Activated B cell treated with CpG ODN at 0.5 μM for 24 hours (primary cell): ENCODE measurements at regions not wholly inside any gene's neighbourhood (a gene's known extent, or its start where the extent isn't known, plus 50 kb on each side); places are given as distances from the start of the nearest gene placed in this dataset.

Source experiments
- ATAC-seq: fragments of 200-7000 bp; cut with Tn5 transposase; one replicate; pipeline ENCODE4 v1.10.0; 2021; ENCODE audit warnings: low read depth, mild to moderate bottlenecking, moderate library complexity
- CTCF ChIA-PET: fragments of 350-600 bp; sonication (Branson Sonifier 250); formaldehyde crosslinking; loops from one replicate; lab custom pipeline; 2021; ENCODE audit warnings: antibody characterized with exemption; lab: Charles Lee
- POLR2A ChIA-PET: fragments of 350-600 bp; sonication (Branson Sonifier 250); formaldehyde crosslinking; loops from one replicate; lab custom pipeline; 2021; ENCODE audit warnings: antibody characterized with exemption; lab: Charles Lee
- DNase-seq: peaks from one replicate; pipeline ENCODE4 v3.0.0; 2022
- H3K27ac Mint-ChIP-seq: one replicate; pipeline ENCODE4 v1.8.0; 2020; ENCODE audit warnings: mixed read lengths
- H3K27me3 Mint-ChIP-seq: one replicate; pipeline ENCODE4 v1.8.0; 2021; ENCODE audit warnings: mixed read lengths
- H3K36me3 Mint-ChIP-seq: one replicate; pipeline ENCODE4 v1.8.0; 2021; ENCODE audit warnings: low read depth, mixed read lengths
- H3K4me1 Mint-ChIP-seq: one replicate; pipeline ENCODE4 v1.8.0; 2021; ENCODE audit warnings: mixed read lengths
- H3K4me3 Mint-ChIP-seq: one replicate; pipeline ENCODE4 v1.8.0; 2020; ENCODE audit warnings: mild to moderate bottlenecking, mixed read lengths
- H3K9me3 Mint-ChIP-seq: one replicate; pipeline ENCODE4 v1.8.0; 2020; ENCODE audit warnings: mixed read lengths
- intact Hi-C: fragments of 100-400 bp; cut with micrococcal nuclease; formaldehyde crosslinking; loops from one replicate; pipeline ENCODE4 v1.15.1; 2024
- TF ChIP-seq, protein P1 (sequence below): fragments of 200-600 bp; IDR thresholded peaks from one replicate; pipeline ENCODE4 v1.8.0; 2022; ENCODE audit warnings: antibody characterized with exemption, mild to moderate bottlenecking

DNA sequence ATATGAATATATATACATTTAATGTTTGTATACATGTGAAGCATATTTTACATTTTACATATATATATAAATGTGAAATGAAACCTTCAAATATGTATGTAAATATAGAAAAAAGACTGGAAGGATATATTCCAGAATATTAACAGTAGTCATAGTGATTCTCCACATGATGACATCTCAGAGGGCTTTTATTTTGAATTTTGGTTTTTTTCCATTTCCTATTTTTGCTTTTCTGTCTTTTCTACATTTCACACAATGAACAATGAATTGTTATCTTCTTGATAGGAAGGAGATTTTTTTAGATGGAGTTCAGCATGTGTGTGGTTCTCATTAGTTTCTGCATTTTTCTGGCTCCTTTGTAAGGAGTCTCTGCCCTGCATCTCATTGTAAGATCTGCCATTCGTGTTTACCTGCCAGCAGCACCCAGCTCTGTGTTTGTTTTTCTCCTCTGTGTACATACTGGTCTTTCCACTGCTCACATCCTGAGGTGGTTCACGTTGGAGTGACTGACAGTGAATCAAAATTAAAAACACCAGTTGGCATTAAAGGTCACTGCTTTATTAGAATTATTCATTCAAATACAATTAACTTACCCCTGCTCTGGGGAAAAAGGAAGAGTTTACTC, 425.3 kb upstream of the MDFIC2 start:
- intact Hi-C loops: no loop called here
- CTCF ChIA-PET: no interaction called here
- H3K36me3 Mint-ChIP-seq: no peaks in the 10 kb centered on the region

DNA sequence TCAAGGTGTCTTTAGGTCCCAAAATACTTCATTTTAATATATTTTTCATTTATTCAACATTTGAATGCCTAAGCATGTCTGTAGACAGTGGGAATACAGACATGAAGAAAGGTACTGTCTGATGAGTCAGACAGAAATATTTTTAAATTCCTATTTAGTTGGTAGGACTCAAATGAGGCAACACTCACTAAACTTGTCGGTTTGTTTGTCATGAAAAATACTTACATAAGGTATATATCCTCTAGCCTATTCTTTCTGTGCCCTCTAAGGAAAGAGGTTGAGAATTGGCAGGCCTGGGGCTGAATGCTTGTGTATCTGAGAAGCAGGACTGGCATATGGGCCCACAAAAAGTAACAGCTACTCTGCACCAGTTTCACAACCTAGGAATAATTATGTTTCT, 423.6 kb upstream of the MDFIC2 start:
- Mint-ChIP-seq H3K4me3 (no peak overlapping the region), H3K4me1 (peaks cover 3% of the 10 kb centered on the region), H3K9me3 (no peaks in the 10 kb centered on the region), H3K27me3 (no peaks in the 10 kb centered on the region), H3K27ac (no peak overlapping the region), H3K36me3 (no peaks in the 10 kb centered on the region)
- intact Hi-C loops: no loop called here
- ChIA-PET POLR2A (no interaction called here), CTCF (no interaction called here)
- no peak for DNase-seq
- no peak for ATAC-seq
- TF ChIP-seq, protein P1, sequence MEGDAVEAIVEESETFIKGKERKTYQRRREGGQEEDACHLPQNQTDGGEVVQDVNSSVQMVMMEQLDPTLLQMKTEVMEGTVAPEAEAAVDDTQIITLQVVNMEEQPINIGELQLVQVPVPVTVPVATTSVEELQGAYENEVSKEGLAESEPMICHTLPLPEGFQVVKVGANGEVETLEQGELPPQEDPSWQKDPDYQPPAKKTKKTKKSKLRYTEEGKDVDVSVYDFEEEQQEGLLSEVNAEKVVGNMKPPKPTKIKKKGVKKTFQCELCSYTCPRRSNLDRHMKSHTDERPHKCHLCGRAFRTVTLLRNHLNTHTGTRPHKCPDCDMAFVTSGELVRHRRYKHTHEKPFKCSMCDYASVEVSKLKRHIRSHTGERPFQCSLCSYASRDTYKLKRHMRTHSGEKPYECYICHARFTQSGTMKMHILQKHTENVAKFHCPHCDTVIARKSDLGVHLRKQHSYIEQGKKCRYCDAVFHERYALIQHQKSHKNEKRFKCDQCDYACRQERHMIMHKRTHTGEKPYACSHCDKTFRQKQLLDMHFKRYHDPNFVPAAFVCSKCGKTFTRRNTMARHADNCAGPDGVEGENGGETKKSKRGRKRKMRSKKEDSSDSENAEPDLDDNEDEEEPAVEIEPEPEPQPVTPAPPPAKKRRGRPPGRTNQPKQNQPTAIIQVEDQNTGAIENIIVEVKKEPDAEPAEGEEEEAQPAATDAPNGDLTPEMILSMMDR: no peak

More for the DNA sequence above, 425.3 kb upstream of the MDFIC2 start:
- H3K9me3 Mint-ChIP-seq: no peaks in the 10 kb centered on the region
- H3K27me3 Mint-ChIP-seq: peaks cover 2% of the 10 kb centered on the region
- POLR2A ChIA-PET: no interaction called here
- peaks cover 3% of the 10 kb centered on the region for H3K4me1 Mint-ChIP-seq
- DNase-seq: no peak
- no peak overlapping the region for H3K27ac Mint-ChIP-seq
- TF ChIP-seq, protein P1: no peak
- no peak for ATAC-seq
- no peak overlapping the region for H3K4me3 Mint-ChIP-seq

DNA sequence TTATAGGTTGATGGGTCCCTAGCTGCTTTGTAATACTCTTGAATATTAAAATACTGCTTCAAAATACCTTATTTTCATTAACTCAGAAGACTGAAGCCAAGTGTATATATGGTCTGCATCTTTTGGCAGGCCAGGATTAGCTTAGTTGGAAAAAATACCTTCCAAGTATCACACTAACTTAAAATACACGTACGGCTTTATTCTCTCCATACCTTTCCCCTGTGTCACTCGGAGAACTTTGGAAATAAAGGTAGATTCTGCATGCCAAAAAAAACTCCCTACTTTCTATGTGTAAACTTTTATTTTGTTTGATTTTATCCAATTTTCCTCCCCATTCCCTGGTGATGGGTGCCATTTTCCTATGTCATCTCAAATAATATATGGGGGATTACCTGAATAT, 422.3 kb upstream of the MDFIC2 start:
- CTCF ChIA-PET: no interaction called here
- intact Hi-C loops: no loop called here
- ATAC-seq: no peak
- Mint-ChIP-seq H3K9me3 (no peaks in the 10 kb centered on the region), H3K36me3 (no peaks in the 10 kb centered on the region), H3K27ac (no peak overlapping the region), H3K4me3 (no peak overlapping the region), H3K27me3 (peaks cover 4% of the 10 kb centered on the region), H3K4me1 (peaks cover 3% of the 10 kb centered on the region)
- TF ChIP-seq, protein P1: no peak
- DNase-seq: no peak
- POLR2A ChIA-PET: no interaction called here

DNA sequence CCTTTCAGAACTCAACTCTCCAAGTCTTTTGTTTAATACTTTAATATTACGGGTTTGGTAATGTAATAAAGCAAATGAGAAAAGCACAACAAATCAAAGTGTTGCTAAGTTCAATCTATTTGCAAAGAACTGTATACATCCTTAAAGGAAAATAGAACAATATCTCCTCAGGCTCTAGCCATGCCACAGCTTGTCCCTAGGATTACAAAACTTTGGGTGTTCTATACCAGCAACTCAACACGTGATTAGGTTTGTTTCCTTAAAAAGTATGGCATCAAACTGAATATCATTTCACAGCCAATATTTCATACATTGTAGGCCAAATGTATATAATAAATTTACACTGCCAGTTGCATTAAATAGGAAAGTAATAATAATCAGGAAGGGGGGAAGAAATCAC, 418.6 kb upstream of the MDFIC2 start:
- intact Hi-C loops: no loop called here
- ChIA-PET CTCF (no interaction called here), POLR2A (no interaction called here)
- no peaks in the 10 kb centered on the region for H3K36me3 Mint-ChIP-seq
- TF ChIP-seq, protein P1: no peak
- no peaks in the 10 kb centered on the region for H3K4me1 Mint-ChIP-seq
- H3K4me3 Mint-ChIP-seq: no peak overlapping the region
- peaks cover 4% of the 10 kb centered on the region for H3K27me3 Mint-ChIP-seq
- no peak for DNase-seq
- H3K27ac Mint-ChIP-seq: no peak overlapping the region
- no peak for ATAC-seq
- H3K9me3 Mint-ChIP-seq: no peaks in the 10 kb centered on the region

- H3K27ac Mint-ChIP-seq: no peak overlapping the region
- H3K4me1 Mint-ChIP-seq: no peaks in the 10 kb centered on the region
- no peaks in the 10 kb centered on the region for H3K36me3 Mint-ChIP-seq
- TF ChIP-seq, protein P1: no peak
- ATAC-seq: no peak
- intact Hi-C loops: no loop called here
- POLR2A ChIA-PET: no interaction called here
- DNase-seq: no peak
- H3K9me3 Mint-ChIP-seq: peaks cover 3% of the 10 kb centered on the region
- H3K4me3 Mint-ChIP-seq: no peak overlapping the region
- CTCF ChIA-PET: no interaction called here
- peaks cover 4% of the 10 kb centered on the region for H3K27me3 Mint-ChIP-seq
Measured at GRCh38 chr3:70729845-70730244, 417.4 kb upstream of the MDFIC2 start.
